ENCODE measurements at regions not wholly inside any gene's neighbourhood (a gene's known extent, or its start where the extent isn't known, plus 50 kb on each side); places are given as distances from the start of the nearest gene placed in this dataset.

GRCh38 chr6:103729658-103730057 lies 1130.1 kb downstream of the HACE1 start:
- TF ChIP-seq CTCF (IDR thresholded peaks at IDR 0.05) (no peak), POLR2A (IDR thresholded peaks at IDR 0.05) (no peak)

Measured in testis (tissue), 2 donors.